Adipocyte (in vitro differentiated cells): ENCODE measurements at regions not wholly inside any gene's neighbourhood (a gene's known extent, or its start where the extent isn't known, plus 50 kb on each side); places are given as distances from the start of the nearest gene placed in this dataset.
A peak's percentile ranks its signal among the peaks of the same experiment; 100 is the strongest.

Experiments used
- DNase-seq: peaks from one replicate; pipeline ENCODE4 v3.0.0-alpha.2; 2015; ENCODE audit warnings: low read depth
- H3K27me3 ChIP-seq: replicated peaks from 2 replicates; pipeline ENCODE4 v1.7.0; 2013; ENCODE audit warnings: mild to moderate bottlenecking, low read length, moderate library complexity; ENCODE audit not compliant: control insufficient read depth, insufficient read depth
- H3K36me3 ChIP-seq: 2 replicates; pipeline ENCODE4 v1.7.0; 2013; ENCODE audit warnings: low read length, mild to moderate bottlenecking, moderate library complexity; ENCODE audit not compliant: control insufficient read depth, insufficient read depth, severe bottlenecking
- H3K4me1 ChIP-seq: 2 replicates; pipeline ENCODE4 v1.7.0; 2013; ENCODE audit warnings: mild to moderate bottlenecking, low read length, moderate library complexity; ENCODE audit not compliant: control insufficient read depth, insufficient read depth
- H3K4me3 ChIP-seq: 2 replicates; pipeline ENCODE4 v1.7.0; 2013; ENCODE audit warnings: mild to moderate bottlenecking, low read length, moderate library complexity
- H3K9ac ChIP-seq: 2 replicates; pipeline ENCODE4 v1.7.0; 2013; ENCODE audit warnings: mild to moderate bottlenecking, low read length, moderate library complexity
- H3K9me3 ChIP-seq: 2 replicates; pipeline ENCODE4 v1.7.0; 2013; ENCODE audit warnings: mild to moderate bottlenecking, low read length, moderate library complexity; ENCODE audit not compliant: control insufficient read depth

DNA sequence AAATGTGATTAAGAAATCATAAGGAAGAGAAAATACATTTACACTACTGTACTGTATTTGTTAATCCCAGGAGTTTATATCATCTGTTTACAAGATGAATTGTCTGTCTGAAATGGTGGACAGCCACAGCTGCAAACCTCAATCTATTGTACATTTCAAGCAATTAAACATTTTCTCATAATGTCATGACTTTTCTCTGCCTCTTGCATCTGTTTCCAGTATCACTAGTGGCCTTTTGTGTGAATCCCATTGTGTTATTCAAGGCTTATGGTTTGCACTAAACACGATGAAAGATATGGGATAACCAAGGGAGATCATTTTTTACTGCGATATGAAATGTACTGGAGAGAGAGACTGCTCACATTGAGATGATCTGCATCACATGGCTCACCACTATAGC lies 200.2 kb upstream of the LRRN1 start:
- Histone ChIP-seq H3K4me1 (no peaks in the 10 kb centered on the region), H3K36me3 (no peaks in the 10 kb centered on the region), H3K4me3 (no peak overlapping the region), H3K9me3 (peaks cover 7% of the 10 kb centered on the region), H3K27me3 (no peaks in the 10 kb centered on the region), H3K9ac (no peak overlapping the region)
- no peak for DNase-seq

DNA sequence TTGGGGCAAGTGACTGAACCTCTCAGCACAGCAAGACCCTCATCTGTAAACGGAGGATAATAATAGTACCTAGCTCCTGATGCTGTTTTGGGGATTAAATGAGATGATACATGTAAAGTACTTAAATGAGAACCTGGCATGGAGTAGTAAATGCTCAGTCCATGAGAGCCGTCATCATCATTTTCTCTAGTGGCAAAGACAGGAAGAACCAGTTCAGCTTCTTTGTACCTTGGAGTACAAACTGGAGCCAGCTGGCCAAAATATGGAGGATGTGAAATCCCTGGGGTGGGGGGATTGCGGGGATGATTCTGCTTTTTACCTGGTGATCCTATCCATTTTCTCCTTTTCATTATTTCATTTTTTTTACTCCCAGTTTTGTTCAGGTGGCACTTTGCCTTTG lies 204.2 kb upstream of the LRRN1 start:
- peaks cover 4% of the 10 kb centered on the region for H3K9me3 ChIP-seq
- H3K36me3 ChIP-seq, result no peaks in the 10 kb centered on the region
- no peak overlapping the region for H3K9ac ChIP-seq
- H3K4me3 ChIP-seq, result no peak overlapping the region
- no peaks in the 10 kb centered on the region for H3K4me1 ChIP-seq
- DNase-seq, result no peak
- H3K27me3 ChIP-seq, result no peaks in the 10 kb centered on the region

DNA sequence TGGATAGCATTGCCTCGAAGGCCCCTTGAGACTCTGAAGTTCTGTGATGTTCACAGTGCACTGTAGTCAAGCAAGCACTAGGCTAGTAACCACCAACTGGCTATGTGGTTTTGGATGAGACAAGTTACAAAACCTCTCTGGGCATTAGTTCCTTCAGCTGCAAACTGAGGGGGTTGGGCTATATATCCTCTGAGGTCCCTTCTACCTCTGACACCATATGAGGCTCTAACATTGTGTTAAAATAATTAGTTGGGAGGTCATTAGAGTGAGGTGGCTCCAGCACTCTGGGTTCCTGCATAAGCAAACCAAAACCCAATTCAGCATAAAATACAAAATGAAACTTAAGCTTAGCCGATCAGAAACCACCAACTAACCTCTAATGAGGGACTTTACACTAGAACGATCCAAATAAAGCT lies 209.5 kb upstream of the LRRN1 start:
- Histone ChIP-seq H3K27me3 (no peaks in the 10 kb centered on the region), H3K4me1 (no peaks in the 10 kb centered on the region), H3K4me3 (no peak overlapping the region), H3K9me3 (no peaks in the 10 kb centered on the region), H3K36me3 (no peaks in the 10 kb centered on the region), H3K9ac (no peak overlapping the region)
- DNase-seq, result no peak

DNA sequence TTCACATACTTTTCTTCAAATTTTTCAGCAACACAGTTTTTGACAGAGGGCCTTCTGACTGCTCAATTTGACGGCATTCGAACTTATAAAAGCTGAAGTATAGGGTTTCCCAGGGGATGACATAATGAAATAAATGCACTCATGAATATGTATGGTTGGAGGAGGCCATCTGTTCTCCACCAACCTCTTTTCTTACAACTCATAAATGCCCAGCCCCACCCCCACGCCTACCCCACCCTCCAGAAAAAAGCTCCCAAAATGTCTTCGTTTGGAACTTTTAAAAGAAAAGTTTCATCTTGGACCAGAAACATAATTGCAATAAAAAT lies 211.6 kb upstream of the LRRN1 start:
- H3K36me3 ChIP-seq, result no peaks in the 10 kb centered on the region
- no peaks in the 10 kb centered on the region for H3K9me3 ChIP-seq
- no peak for DNase-seq
- H3K4me3 ChIP-seq, result no peak overlapping the region
- H3K9ac ChIP-seq, result no peak overlapping the region
- H3K27me3 ChIP-seq, result no peaks in the 10 kb centered on the region
- no peaks in the 10 kb centered on the region for H3K4me1 ChIP-seq

DNA sequence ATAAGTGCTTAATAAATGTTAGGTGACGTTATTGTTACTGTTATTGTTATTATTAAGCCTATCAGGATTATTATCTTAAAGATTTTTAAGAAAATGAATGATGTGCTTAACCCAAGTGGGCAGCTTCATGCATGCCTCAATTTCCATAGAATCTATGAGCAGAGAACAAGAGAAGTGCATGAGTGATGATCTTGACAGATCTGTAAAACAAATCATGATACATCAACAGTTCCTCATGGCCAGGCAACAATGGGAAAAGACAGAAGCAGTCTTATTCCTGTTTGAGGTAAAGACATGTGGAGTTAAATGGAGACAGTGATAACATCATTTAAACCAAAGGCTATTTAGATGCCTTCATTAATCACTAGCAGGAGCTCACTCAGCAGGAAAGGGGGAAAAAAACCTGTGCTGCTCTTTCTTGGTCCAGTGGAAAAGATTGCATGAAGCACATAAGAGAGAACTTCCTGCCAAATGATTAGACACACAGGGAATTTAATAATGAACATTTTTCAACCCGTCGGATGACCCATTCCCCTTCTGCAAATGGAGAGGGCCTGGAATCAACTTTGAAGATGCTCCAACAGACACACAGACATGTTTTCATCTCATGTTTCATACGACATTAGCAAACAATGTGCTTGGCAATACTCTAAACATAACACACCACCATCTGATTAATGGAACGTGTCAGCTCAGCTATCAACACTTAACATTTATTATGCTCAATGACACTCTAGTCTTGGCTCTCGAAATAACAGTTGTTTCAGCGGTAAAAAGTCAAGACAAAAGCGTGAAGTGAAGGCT lies 212.2 kb upstream of the LRRN1 start:
- Histone ChIP-seq H3K4me1 (no peaks in the 10 kb centered on the region), H3K9me3 (no peaks in the 10 kb centered on the region), H3K4me3 (no peak overlapping the region), H3K27me3 (no peaks in the 10 kb centered on the region), H3K36me3 (no peaks in the 10 kb centered on the region), H3K9ac (no peak overlapping the region)
- DNase-seq, result no peak

DNA sequence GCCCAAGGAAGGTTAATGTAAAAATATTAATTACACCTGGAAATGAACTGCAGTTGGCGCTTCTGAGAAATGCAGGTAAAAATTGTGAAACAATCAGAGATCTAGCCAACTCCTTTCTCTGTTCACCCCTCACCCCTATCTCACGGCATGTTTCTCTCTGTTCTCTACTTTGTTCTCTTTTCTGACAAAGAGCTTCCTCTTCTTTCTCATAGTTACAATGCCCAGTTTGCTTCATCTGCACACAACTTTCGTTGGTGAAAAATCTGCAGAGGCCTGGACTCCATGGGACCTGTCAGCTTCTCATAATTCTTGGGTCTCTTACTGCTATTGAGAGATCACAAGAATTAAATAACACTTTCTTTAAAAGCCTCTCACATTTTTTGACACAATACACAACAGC lies 212.9 kb upstream of the LRRN1 start:
- Histone ChIP-seq H3K36me3 (no peaks in the 10 kb centered on the region), H3K4me3 (no peak overlapping the region), H3K4me1 (no peaks in the 10 kb centered on the region), H3K9me3 (peaks cover 5% of the 10 kb centered on the region), H3K27me3 (no peaks in the 10 kb centered on the region), H3K9ac (no peak overlapping the region)
- no peak for DNase-seq

DNA sequence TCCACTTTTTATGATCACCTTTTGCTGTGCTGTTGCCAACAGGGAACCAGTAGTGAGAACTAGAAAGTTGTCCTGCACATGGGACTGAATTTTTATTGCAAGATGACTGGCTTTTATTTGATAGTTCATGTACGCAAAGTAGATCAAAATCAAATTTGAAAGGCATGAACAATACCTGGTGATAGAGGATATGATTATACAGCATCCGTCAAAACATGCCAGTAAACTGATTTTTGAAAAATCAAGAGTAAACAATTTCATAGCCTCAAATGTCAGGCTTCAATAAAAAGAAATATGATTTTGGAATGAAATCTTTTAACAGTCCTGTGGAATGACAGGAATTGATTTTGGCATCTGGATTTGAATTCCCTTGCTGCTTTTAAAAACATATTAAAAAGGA lies 219.6 kb upstream of the LRRN1 start:
- Histone ChIP-seq H3K4me1 (no peaks in the 10 kb centered on the region), H3K9me3 (peaks cover 8% of the 10 kb centered on the region), H3K9ac (no peak overlapping the region), H3K36me3 (no peaks in the 10 kb centered on the region), H3K27me3 (no peaks in the 10 kb centered on the region), H3K4me3 (no peak overlapping the region)
- no peak for DNase-seq

DNA sequence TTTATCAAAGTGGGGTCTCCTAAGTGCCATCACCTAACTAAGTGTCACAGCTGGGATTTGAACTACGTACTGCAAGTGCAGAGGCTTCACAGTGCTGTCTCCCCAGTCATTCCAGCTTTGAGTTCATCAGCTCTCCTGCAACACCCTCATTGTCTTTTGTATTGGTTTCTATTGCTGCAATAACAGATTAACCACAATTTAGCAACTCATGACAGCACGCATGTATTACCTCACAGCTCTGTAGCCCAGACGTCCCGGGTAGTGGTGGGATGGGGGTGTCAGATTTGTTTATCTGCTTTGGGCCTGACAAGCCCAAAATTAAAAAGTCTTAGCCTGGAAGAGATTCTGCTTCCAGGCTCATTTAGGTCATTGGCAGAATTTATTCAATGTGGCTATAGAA lies 220.5 kb upstream of the LRRN1 start:
- Histone ChIP-seq H3K4me3 (no peak overlapping the region), H3K36me3 (no peaks in the 10 kb centered on the region), H3K27me3 (no peaks in the 10 kb centered on the region), H3K9me3 (peaks cover 8% of the 10 kb centered on the region), H3K4me1 (no peaks in the 10 kb centered on the region), H3K9ac (no peak overlapping the region)
- DNase-seq, result no peak

DNA sequence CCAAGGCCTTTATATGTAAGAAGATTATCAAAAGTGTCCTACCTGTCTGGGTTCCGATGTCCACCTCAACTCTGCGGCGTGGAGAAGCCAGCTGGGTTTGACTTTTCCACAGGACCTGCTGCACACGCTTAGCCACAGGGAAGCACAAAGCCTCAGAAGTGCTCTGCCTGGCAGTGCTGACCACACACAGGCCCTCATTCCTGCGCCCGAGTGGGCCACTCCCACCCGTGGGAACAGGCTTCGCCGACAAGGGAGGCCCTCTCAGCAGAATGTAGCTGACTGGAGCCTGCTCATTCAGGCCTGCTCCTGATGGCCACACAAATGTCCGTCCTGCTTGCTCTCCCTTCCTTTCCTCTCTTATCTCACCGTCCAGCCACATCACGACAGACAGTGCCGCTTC lies 221.4 kb upstream of the LRRN1 start:
- H3K9me3 ChIP-seq, result peaks cover 8% of the 10 kb centered on the region
- no peaks in the 10 kb centered on the region for H3K4me1 ChIP-seq
- H3K4me3 ChIP-seq, result no peak overlapping the region
- no peaks in the 10 kb centered on the region for H3K27me3 ChIP-seq
- H3K9ac ChIP-seq, result no peak overlapping the region
- no peak for DNase-seq
- H3K36me3 ChIP-seq, result no peaks in the 10 kb centered on the region

DNA sequence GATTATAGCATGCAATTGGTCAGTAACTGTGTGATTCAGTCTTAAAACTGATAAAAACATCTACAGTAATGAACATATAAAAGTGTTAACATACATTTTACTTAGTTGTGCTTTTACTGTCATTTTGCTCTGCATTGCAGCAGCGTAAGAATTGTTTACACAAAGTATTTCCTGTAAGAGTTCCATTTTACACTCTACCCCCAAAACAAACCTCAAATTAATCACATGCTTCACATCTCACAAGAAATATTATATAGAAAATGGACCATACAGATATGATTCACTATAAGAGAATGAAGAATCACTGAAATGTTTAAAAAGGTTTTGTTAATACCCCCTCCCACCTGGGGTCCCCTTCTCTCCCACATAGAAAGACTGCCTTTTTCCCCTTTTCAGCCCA lies 225.9 kb upstream of the LRRN1 start:
- Histone ChIP-seq H3K27me3 (no peaks in the 10 kb centered on the region), H3K9ac (no peak overlapping the region), H3K9me3 (peaks cover 11% of the 10 kb centered on the region), H3K36me3 (no peaks in the 10 kb centered on the region), H3K4me1 (no peaks in the 10 kb centered on the region), H3K4me3 (no peak overlapping the region)
- no peak for DNase-seq

DNA sequence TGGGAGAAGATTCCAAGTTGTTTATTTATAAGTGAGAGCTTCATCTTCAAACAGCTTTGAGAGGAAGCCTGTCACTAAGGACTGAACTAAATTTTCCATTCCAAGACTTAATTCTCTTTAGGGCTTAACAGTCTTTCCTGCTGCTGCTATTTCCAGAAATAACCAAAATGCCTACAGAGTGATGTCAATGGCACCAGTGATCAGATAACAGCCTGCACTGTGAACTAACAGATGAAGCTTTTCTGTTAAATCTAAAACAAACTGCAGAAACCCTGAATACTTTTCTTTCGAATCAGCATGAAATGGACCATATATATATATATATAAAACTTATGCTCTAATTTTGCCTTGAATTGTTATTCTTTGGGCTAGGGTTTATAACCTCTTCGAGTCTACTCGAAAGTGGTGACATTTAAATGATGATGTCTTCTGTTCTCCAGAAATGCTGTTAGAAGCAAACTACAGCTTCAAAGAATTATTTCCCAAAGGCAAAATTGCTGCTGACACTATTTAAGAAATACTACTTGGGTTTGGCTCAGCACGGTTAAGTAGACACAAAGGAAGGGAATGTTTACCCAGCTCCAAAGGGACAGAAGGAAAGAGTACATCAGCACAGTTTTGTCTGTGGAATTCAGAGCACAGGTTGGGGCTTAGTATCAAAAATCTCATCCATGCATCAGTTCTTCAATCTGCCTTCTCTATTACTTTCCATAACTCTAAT lies 238.5 kb upstream of the LRRN1 start:
- Histone ChIP-seq H3K4me3 (no peak overlapping the region), H3K36me3 (no peaks in the 10 kb centered on the region), H3K9me3 (peaks cover 4% of the 10 kb centered on the region), H3K27me3 (no peaks in the 10 kb centered on the region), H3K4me1 (no peaks in the 10 kb centered on the region), H3K9ac (no peak overlapping the region)
- peak; percentile 4 for DNase-seq
